ENCODE measurements at regions not wholly inside any gene's neighbourhood (a gene's known extent, or its start where the extent isn't known, plus 50 kb on each side); places are given as distances from the start of the nearest gene placed in this dataset.

GRCh38 chrX:128250621-128251020, 198.4 kb upstream of the ACTRT1 start:
- DNase-seq, result no peak

DNA sequence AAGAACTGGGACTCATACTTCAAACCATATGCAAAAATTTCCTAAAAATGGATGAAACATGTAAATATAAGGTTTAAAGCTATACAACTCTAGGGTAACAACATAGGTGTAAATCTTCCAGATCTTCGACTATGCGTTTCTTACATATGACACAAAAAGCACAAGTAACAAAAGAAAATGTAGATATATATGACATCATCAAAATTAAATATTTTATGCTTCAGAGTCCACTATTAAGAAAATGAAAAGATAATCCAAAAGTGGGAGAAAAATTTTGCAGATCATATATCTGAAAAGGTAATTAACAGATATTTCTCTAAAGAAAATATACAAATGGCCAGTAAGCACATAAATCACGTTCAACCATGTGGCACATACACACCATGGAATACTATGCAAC, 164.2 kb upstream of the ACTRT1 start:
- no peak for DNase-seq

DNA sequence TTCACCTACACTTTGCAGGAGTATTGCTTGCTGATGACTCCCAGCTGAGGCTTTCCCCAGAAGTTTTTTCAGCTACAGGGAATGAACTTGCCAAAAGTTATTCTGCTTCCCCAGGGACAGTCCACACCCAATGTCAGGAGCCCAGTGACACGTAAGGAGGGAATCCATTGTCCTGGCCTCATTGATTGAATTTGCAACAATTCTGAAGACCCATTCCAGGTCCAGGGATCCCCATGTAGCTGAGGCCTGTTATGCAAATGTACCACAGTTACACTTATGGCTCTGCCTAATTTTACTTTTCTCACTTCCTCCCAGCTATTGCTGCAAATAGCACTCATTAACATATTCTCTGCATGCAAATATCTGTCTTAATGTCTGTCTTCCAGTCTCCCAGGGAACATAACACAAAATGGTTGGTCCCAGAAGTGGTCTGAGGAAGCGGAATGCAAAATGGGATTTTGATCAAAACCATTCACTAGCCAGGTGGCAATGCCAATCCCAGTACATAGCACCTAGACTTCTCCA, 113.7 kb upstream of the ACTRT1 start:
- no peak for DNase-seq

- no peak for DNase-seq
Measured at GRCh38 chrX:128156204-128156603, 104.0 kb upstream of the ACTRT1 start.

- DNase-seq, result no peak
Measured at GRCh38 chrX:128142745-128143144, 90.5 kb upstream of the ACTRT1 start.

DNA sequence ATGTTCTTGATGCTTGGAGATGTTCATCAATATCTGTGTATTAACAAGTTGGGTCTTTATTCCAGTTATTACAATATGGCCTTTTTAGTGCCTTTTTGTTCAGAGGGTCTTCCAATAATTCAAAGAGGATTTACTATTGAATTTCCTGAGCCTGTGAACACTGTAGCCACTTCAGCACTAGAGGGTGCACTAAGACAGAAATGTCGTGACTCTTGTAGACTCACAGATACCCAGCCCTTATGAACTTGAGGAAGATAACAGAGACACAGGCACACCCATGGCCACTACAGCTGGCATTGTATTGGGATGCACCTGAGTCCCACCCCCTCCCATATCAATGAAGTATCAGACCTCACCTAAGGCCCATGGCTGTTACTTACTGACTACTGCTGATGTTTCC, 54.4 kb upstream of the ACTRT1 start:
- no peak for DNase-seq

GRCh38 chrX:128105659-128106058, 53.5 kb upstream of the ACTRT1 start:
- no peak for DNase-seq
